CD4-positive, alpha-beta T cell treated with Interferon alpha-2 for 1 hour (primary cell): ENCODE measurements at regions not wholly inside any gene's neighbourhood (a gene's known extent, or its start where the extent isn't known, plus 50 kb on each side); places are given as distances from the start of the nearest gene placed in this dataset.

Source experiments
- DNase-seq, 2 donors: peaks; one replicate each; pipeline ENCODE4 v3.0.0-alpha.2; 2020 to 2022

GRCh38 chr4:3667258-3667657 lies 98.9 kb upstream of the ADRA2C start:
- DNase-seq: no peak

- DNase-seq: no peak
These were observed 99.9 kb upstream of the ADRA2C start for GRCh38 chr4:3666263-3666662.

DNA sequence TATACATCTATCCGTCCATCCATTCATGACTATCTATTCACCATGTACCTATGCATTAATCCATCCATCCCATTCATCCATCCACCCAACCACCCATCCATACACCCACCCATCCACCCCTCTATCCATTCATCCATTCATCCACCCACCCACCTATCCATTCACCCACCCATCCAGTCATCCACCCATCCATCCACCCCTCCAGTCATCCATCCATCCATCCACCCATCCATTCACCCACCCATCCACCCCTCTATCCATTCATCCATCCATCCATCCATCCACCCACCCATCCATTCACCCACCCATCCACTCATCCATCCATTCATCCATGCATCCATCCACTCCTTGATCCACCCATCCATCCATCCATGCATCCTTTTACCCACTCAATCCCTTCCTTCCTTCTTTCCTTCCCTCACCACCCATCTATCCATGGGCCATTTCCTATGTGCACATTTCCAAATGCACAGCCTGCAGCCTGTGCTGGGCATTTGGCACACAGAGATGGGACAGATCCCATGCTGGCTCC lies 100.8 kb upstream of the ADRA2C start:
- no peak for DNase-seq

DNA sequence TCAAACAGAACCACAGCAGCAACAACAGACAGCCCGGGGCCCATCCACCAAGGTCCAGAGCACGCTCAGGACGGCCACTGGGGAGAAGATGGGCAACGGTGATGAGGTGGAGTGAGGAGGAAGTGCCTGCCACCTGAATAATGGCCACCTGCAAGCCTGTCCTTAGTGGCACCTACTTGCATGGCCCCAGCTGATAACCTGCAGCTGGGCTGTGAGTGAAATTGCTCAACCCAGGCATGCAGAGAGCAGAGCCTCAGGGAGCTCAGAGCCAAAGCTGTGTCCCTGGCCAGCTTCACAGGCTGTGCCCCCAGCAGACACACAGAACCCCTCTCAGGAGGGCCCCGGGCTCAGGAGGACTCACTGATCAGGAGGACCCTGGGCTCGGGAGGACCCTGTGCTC lies 102.4 kb upstream of the ADRA2C start:
- DNase-seq: no peak

DNA sequence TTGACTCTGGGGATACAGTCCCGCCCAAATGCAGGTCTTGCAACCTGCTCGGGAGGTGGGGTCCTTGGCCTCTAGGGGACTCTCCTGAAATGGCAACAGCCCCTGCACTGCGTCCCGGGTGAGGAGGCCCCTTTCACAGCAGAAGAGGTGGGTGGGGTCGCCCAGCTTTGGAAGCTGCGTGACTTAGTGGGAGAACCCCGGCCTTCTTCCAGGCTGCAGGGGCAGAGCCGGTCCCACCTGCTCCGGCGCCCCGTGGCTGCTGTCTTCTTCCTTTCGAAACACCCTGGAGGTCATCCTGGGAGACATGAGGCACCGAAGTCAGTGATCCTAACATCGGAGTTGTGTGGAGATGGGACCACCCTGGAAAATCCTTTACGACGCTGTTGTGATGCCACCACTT lies 103.7 kb upstream of the ADRA2C start:
- no peak for DNase-seq

GRCh38 chr4:3661989-3662388 lies 104.2 kb upstream of the ADRA2C start:
- DNase-seq: no peak

- DNase-seq: no peak
These were observed 105.2 kb upstream of the ADRA2C start for GRCh38 chr4:3660928-3661515.

- no peak for DNase-seq
These were observed 105.9 kb upstream of the ADRA2C start for GRCh38 chr4:3660086-3660927.

GRCh38 chr4:3659131-3659530 lies 107.1 kb upstream of the ADRA2C start:
- no peak for DNase-seq

GRCh38 chr4:3658530-3658913 lies 107.7 kb upstream of the ADRA2C start:
- no peak for DNase-seq

- no peak for DNase-seq
These were observed 108.2 kb upstream of the ADRA2C start for GRCh38 chr4:3657902-3658529.

DNA sequence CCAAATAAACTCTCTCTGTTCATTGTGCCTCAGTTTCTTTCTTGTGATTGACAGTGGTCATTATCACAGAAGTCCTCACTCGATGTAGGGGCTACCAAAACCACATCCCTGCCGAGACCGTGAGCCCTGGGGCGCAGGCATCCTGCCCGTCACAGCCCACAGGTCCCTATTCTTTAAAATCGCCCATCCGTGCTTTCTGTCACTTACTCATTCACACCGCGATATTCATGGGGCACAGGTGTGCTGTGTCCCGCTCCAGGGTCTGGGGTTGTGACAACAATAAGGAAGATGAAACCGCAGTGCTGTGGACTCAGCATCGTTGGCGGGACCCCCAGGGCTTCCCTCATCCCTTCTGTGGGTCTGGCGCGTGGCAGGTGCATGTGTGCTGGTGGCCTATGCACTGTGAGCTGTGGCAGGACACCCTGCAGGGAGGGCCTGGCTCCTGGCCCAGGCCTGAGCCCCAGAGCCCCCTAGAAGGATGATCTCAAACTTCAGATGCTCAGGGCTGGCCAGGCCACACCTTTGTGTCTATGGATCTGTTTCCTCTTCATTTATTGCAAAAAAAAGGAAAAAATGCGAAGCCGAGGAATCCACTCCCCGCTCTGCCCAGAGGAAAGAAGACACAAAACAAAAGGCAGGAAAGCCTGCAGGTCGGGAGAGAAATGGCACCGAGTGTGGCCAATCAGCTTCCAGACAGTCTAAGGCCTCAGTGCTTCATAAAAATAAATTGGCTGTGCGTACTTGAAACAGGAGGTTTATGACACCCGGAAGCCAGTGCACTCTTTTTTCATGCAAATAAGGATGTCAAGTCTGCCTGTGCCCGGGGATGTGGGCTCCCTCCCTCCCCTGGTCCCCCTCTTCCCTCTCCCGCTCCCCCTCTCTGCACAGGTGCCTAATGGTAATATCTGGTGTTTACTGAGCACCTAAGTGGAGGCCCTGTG lies 109.5 kb upstream of the ADRA2C start:
- DNase-seq: no peak

GRCh38 chr4:3655963-3656362 lies 110.2 kb upstream of the ADRA2C start:
- no peak for DNase-seq

- no peak for DNase-seq
These were observed 110.7 kb upstream of the ADRA2C start for GRCh38 chr4:3655485-3655884.

- no peak for DNase-seq
These were observed 112.0 kb upstream of the ADRA2C start for GRCh38 chr4:3654036-3654807.

DNA sequence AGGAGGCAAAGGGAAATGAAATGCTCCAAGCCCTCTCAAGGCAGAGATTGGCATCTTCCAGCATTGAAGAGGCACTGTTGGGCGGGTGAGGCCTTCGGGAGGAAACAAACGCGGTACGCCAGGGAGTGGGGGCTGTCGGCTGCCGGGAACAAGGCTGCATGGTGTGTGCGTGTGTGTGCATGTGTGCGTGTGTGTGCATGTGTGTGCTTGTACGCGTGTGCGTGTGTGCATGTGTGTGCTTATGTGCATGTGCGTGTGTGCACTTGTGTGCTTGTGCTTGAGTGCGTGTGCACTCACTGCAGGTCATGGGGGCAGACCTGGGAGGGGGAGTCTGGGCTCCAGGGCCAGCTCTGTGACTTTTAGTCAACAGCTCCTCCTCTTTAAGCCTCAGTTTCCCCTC lies 113.6 kb upstream of the ADRA2C start:
- DNase-seq: no peak

DNA sequence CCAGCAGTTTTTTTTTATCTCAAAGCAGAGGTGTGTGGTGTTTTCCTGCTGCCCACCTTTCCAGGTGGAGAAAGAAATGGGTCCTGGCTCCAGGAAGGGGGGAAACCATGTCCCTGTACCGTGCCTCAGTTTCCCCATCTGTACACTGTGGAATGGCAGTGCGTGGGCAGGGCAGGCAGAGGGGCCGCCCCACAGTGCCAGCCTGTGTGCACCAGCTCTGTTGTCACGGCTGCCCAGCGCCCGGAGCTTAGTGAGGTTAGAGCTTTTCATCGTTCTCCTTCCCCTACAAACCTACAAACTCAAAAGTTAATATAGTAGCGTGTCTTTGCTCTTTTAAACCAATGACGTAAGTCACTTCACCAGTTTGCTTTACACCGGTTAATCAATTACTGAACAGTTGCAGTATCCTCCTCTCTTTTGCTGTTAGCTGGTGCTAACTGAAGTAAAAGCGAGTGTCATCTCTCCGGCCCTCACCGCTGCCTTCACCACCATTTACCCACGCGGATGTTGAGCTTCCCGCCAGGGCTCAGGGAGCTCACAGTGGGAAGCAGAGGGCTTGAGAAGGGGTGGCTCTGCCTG lies 114.8 kb upstream of the ADRA2C start:
- DNase-seq: no peak

DNA sequence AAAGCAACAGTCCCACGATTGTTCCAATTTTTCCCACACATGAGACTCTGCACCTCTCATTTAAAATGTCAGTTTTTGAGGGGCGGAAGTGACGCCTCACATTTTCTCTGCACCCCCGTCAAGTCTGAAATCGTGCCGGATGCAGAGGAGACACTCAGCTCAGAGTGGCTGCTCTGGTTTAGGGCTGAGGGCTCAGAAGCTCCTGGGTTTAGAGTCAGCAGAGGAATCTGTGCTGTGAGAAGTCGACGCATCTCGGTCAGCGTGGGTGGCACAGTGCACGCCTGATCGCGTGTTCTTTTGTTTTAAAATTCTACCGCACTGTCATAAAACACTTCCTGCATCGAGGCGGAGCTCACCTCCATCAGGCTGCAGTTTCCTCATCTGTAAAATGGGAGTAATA lies 116.7 kb upstream of the ADRA2C start:
- DNase-seq: no peak

GRCh38 chr4:3648731-3649130 lies 116.5 kb upstream of the LRPAP1 start:
- no peak for DNase-seq

GRCh38 chr4:3648195-3648594 lies 116.0 kb upstream of the LRPAP1 start:
- DNase-seq: no peak

DNA sequence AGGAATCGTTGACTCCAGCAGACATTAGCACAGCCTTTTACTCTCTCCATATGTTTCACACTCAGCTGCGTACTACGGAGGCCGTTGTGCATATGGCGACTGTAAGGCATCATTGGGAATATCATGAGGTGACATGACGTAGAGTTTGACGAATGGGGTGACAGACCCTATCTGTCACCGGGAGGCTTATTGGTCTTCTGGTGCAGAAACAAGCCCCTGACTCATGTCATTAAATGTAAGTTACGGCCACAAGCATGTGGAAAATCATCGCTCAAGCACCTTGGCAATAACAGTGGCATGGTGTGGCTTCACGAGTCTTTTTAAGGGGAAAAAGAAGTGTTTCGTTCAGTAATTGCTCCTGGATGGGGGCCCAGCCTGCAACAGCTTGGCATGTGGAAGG lies 115.2 kb upstream of the LRPAP1 start:
- DNase-seq: no peak
